ENCODE measurements at regions not wholly inside any gene's neighbourhood (a gene's known extent, or its start where the extent isn't known, plus 50 kb on each side); places are given as distances from the start of the nearest gene placed in this dataset.

DNA sequence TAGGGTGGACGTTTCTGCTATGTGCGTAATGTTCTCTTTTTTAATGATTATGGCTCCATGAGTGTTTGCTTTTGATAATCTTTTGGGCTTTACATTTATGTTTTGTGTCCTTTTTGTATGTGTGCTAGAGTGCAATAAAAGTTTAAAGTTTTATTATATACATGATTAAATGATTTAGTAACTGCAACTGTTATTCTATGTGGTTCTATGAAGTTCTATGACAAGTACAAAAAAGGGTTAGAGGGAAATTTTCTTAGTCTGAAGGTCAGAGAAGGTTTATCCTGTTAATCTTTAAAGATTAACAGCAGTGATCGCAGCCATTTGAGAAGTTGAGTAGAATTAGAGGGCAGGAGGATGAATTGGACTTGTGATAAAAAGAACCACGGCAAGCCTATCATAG is 386.4 kb upstream of the CHRM3 start:
- TF ChIP-seq SOX15 (CRISPR knock-in tag; IDR thresholded peaks at IDR 0.05) (no peak), ETV6 (CRISPR knock-in tag; IDR thresholded peaks at IDR 0.05) (no peak), FOXJ3 (CRISPR knock-in tag; IDR thresholded peaks at IDR 0.05; ENCODE audit: borderline replicate concordance) (no peak)
- TF ChIP-seq, protein P1, sequence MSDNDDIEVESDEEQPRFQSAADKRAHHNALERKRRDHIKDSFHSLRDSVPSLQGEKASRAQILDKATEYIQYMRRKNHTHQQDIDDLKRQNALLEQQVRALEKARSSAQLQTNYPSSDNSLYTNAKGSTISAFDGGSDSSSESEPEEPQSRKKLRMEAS (CRISPR knock-in tag; IDR thresholded peaks at IDR 0.05): no peak
- TF ChIP-seq, protein P2, sequence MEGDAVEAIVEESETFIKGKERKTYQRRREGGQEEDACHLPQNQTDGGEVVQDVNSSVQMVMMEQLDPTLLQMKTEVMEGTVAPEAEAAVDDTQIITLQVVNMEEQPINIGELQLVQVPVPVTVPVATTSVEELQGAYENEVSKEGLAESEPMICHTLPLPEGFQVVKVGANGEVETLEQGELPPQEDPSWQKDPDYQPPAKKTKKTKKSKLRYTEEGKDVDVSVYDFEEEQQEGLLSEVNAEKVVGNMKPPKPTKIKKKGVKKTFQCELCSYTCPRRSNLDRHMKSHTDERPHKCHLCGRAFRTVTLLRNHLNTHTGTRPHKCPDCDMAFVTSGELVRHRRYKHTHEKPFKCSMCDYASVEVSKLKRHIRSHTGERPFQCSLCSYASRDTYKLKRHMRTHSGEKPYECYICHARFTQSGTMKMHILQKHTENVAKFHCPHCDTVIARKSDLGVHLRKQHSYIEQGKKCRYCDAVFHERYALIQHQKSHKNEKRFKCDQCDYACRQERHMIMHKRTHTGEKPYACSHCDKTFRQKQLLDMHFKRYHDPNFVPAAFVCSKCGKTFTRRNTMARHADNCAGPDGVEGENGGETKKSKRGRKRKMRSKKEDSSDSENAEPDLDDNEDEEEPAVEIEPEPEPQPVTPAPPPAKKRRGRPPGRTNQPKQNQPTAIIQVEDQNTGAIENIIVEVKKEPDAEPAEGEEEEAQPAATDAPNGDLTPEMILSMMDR (IDR thresholded peaks at IDR 0.05): no peak
- TF ChIP-seq, protein P3, sequence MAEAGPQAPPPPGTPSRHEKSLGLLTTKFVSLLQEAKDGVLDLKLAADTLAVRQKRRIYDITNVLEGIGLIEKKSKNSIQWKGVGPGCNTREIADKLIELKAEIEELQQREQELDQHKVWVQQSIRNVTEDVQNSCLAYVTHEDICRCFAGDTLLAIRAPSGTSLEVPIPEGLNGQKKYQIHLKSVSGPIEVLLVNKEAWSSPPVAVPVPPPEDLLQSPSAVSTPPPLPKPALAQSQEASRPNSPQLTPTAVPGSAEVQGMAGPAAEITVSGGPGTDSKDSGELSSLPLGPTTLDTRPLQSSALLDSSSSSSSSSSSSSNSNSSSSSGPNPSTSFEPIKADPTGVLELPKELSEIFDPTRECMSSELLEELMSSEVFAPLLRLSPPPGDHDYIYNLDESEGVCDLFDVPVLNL (CRISPR knock-in tag; IDR thresholded peaks at IDR 0.05; ENCODE audit: borderline replicate concordance, low read depth): no peak
